Sciatic nerve (tissue), 2 donors: ENCODE measurements at regions not wholly inside any gene's neighbourhood (a gene's known extent, or its start where the extent isn't known, plus 50 kb on each side); places are given as distances from the start of the nearest gene placed in this dataset.
A peak's percentile ranks its signal among the peaks of the same experiment; 100 is the strongest.
"Not testable (repeated sequence)": the region's sequence is repeated elsewhere in the genome, so short reads cannot be mapped to it uniquely, and the experiment has no call there.

Source experiments
- ATAC-seq: fragments of 200-7000 bp; cut with Tn5 transposase; one replicate; pipeline ENCODE4 v1.9.1; 2020; ENCODE audit warnings: mild to moderate bottlenecking, moderate library complexity
- DNase-seq: peaks from one replicate; pipeline ENCODE4 v3.0.0-alpha.2; 2020; ENCODE audit warnings: low spot score
- intact Hi-C: fragments of 100-400 bp; cut with DNase I; formaldehyde crosslinking; loops from one replicate; pipeline ENCODE4 v1.14.2; 2022
- donor health status: DM: no; HTN: no; CAD: no.
- donor health status: DM: no; HTN: no; CAD: no.

- ATAC-seq = no peak
- intact Hi-C loops = no loop called here
- no peak for DNase-seq
Observed at GRCh38 chr16:59350670-59351069, 616.6 kb upstream of the GOT2 start.

- intact Hi-C loops = no loop called here
- ATAC-seq (no peak), DNase-seq (no peak)
Observed at GRCh38 chr16:59342669-59343068, 608.6 kb upstream of the GOT2 start.

DNA sequence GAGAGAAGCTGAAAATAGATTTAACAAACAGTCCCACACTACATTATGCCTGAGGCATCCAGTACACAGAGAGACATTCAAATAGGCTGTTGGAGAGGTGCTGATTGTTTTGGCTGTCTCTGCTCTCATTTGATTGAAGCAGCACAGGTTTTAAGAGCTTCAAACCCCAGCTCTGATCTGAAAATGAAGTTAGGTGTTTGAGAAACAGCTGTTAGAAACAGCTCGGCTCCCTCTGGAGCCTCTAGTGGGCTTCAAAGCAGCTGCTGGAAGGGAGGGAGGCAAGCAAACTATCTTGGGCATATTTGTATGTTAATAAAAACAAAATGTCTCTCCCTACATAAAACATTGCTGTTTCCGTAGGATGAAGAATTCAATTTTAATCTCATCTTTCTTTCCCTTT is 607.3 kb upstream of the GOT2 start:
- DNase-seq (no peak), ATAC-seq (no peak)
- intact Hi-C loops = no loop called here

DNA sequence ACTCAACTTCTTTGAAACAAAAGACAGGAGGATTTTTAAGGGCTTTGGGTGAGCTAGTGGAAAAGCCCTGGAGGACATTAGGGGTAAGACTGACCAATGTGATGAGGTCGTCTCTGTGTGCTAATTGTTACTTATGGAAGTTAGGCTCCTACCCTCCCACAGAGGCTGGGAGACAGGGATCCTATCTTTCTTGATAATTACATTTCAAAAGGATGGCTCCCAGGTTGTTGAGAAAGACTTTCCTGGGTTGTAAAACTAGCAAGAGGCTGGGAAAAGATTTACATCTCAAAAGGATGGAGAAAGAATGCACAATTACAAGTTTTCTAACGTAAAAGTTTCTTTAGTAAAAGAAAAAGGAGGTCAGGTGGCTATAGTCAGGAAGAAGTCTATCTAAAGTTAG is 605.8 kb upstream of the GOT2 start:
- intact Hi-C loops = no loop called here
- DNase-seq (no peak), ATAC-seq (no peak)

GRCh38 chr16:59336136-59336695 is 602.1 kb upstream of the GOT2 start:
- no peak for ATAC-seq
- intact Hi-C loops = no loop called here
- no peak for DNase-seq

GRCh38 chr16:59331708-59332107 is 597.6 kb upstream of the GOT2 start:
- DNase-seq, intact Hi-C loops, ATAC-seq: not testable (repeated sequence)

- intact Hi-C loops = no loop called here
- no peak for DNase-seq
- no peak for ATAC-seq
Observed at GRCh38 chr16:59330019-59330670, 596.0 kb upstream of the GOT2 start.

GRCh38 chr16:59328961-59329360 is 594.8 kb upstream of the GOT2 start:
- no peak for ATAC-seq

DNA sequence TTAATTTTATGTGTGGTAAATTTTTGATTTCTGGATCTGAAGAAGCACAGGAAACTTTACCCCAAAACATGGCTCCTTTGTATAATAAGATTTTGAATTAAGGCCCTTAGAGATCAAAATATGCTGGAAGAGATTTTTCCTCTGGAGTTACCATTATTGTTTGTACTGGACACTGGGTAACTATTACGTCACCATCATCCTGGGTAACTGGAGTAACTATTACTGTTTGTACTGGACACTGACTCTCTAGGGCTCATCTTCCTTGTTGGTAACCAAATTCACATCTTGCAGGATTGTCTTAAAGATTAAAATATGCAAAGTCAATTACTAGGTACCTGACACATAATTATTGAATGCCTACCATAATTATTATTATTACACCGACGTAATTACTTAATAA is 593.8 kb upstream of the GOT2 start:
- DNase-seq (no peak), ATAC-seq (no peak)
- intact Hi-C loops = no loop called here

More at GRCh38 chr16:59328961-59329360, 594.8 kb upstream of the GOT2 start:
- intact Hi-C loops = no loop called here
- DNase-seq = no peak

- intact Hi-C loops = no loop called here
- DNase-seq (no peak), ATAC-seq (no peak)
Observed at GRCh38 chr16:59326955-59327354, 592.8 kb upstream of the GOT2 start.

DNA sequence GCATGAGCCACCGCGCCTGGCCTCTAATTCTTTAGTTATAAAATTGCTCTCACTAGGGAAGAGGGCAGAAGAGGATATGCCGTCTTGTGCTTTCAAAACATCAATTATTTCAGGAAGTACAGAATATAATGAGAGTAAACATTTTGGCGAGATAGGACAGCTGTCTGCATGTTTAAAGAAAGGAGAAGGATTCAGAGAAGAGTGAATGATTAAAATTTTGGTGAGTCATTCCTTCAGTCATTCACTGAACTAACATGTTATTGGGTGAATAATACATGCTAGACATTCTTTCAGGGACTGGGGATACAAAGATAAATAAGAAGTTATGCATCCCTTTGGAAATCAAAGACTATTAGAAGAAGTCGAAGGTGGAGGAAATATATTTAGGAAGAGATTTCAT is 590.3 kb upstream of the GOT2 start:
- DNase-seq (no peak), ATAC-seq (no peak)
- intact Hi-C loops = no loop called here

DNA sequence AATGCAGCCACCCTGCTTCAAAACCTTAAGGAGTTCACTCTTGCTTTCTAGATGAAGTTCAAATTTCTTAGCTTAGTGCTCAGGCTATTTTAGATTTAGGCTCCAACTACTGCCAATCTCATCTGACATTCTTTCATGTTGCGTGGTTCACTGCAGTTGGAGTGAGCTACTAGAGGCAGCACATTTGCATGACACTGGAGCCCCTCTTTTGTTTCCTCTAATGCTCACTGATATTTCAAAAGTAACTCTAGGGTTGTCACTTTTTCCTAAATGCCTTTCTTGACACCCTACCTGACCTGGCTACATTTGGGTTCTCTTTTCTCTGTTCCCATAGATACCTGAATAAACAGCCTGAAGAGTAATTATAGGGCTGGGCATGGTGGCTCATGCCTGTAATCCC is 586.5 kb upstream of the GOT2 start:
- intact Hi-C loops = no loop called here
- ATAC-seq = no peak

DNA sequence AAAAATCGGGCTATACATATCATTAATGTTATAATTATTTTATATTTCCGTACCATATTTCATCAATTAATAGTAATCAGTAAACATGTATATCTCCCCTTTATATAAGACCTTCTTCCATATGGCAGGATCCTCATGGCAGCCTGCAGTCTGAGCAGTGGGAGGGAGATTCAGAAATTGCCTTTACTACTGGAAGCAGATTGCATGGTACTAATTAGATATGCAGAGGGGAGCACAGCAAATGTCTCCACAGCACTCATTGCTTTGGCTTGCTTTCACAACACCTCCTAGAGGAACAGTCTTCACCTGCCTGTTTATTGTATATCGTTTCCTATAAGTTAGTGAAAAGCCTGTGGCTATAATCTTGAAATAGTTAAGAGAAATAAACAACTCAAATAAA is 585.8 kb upstream of the GOT2 start:
- intact Hi-C loops = no loop called here
- DNase-seq (no peak), ATAC-seq (no peak)

More for the DNA sequence above, 586.5 kb upstream of the GOT2 start:
- no peak for DNase-seq

- intact Hi-C loops = no loop called here
- ATAC-seq = no peak
- no peak for DNase-seq
Observed at GRCh38 chr16:59305850-59306249, 571.7 kb upstream of the GOT2 start.

GRCh38 chr16:59296888-59297287 is 562.8 kb upstream of the GOT2 start:
- DNase-seq (no peak), ATAC-seq (no peak)
- intact Hi-C loops = no loop called here

- intact Hi-C loops = no loop called here
- ATAC-seq (peak; percentile 80), DNase-seq (no peak)
Observed at GRCh38 chr16:59295993-59296736, 562.0 kb upstream of the GOT2 start.

DNA sequence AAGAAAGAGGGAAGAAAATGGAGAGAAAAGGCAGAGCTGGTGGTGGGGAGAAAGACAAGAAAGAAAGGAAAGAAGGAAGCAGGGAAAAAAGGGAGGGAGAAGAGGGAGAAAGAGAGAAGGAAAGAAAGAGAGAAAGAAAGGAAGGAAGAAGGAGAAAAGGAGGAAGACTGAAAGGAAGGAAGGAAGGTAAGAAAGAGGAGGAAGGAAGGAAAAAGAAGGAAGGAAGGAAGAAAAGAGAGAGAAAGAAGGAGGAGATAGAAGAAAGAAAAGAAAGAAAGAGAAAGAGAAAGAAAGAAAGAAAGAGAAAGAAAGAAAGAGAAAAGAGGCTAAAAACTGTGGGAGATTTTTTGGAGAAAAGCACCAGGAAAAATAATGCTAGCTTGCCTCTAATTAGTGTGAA is 561.4 kb upstream of the GOT2 start:
- DNase-seq (no peak), ATAC-seq (no peak)
- intact Hi-C loops = no loop called here

GRCh38 chr16:59290718-59291117 is 556.6 kb upstream of the GOT2 start:
- ATAC-seq (no peak), DNase-seq (no peak)
- intact Hi-C loops = no loop called here

DNA sequence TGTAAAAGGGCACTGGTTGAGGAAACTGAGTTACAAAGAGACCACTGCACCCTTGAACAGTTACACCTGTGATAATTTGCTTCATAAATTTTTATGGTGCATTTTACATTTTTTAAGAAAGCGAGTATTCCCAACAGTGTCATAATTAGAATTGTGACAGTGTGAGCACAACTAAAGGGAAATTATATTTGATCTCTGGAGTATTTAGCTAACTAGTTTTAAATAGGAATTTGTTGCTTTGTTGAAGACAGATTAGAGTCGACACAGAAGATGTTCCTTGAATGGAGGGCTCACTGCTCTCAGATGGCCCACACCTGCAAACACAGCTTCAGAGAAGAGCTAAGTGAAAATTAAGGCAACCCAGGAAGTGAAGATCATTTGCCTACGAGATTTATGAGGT is 555.0 kb upstream of the GOT2 start:
- no peak for ATAC-seq
- intact Hi-C loops = no loop called here
- no peak for DNase-seq

DNA sequence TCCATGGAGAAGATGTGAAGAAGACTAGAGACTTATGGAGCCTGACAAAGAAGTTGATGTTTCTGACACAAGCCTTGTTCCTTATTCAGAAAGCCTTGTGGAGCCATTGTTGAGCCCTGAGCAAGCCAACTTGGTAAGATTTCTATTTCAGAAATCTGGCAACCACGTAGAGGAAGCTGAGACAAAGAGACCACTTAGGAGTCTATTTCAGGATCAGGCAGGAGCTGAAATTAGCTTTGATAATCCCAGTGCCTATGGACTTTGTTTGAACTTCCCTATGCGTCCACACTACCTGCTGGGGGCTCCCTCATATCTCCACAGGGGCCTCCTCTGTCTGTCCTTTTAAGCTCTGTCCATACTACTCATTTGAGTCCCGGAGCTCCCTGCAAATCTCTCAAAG is 540.0 kb upstream of the GOT2 start:
- intact Hi-C loops = no loop called here
- DNase-seq (no peak), ATAC-seq (no peak)

GRCh38 chr16:59263955-59264354 is 529.8 kb upstream of the GOT2 start:
- intact Hi-C loops = no loop called here
- DNase-seq = no peak
- ATAC-seq = no peak
